HL-60 (cell line): ENCODE measurements at regions not wholly inside any gene's neighbourhood (a gene's known extent, or its start where the extent isn't known, plus 50 kb on each side); places are given as distances from the start of the nearest gene placed in this dataset.
A peak's percentile ranks its signal among the peaks of the same experiment; 100 is the strongest.

ENCODE experiments used
- DNase-seq, 2 experiments: peaks; one replicate each; pipeline ENCODE4 v3.0.0-alpha.2; 2010 to 2020; ENCODE audit warnings: low read depth in 1 of 2, low spot score in 1 of 2
- H3K27ac ChIP-seq: fragments of 250-450 bp; sonication (Bioruptor Pico); replicated peaks from 2 replicates; pipeline ENCODE4 v1.5.1; 2020; ENCODE audit warnings: mild to moderate bottlenecking, moderate library complexity
- H3K27me3 ChIP-seq: fragments of 250-450 bp; sonication (Bioruptor Pico); 2 replicates; pipeline ENCODE4 v1.5.1; 2021; ENCODE audit warnings: mild to moderate bottlenecking, moderate library complexity; ENCODE audit not compliant: insufficient read depth, poor library complexity, severe bottlenecking
- H3K4me3 ChIP-seq: replicated peaks from 2 replicates; pipeline ENCODE4 v1.5.1; 2011; ENCODE audit warnings: mild to moderate bottlenecking, control low read depth, low read length; ENCODE audit not compliant: insufficient read depth
- GABPA ChIP-seq: IDR thresholded peaks from 2 replicates; pipeline ENCODE4 v1.6.1; 2012; ENCODE audit warnings: low read depth
- POLR2AphosphoS5 ChIP-seq: IDR thresholded peaks from 2 replicates; pipeline ENCODE4 v1.6.1; 2012; ENCODE audit warnings: low read depth
- SPI1 ChIP-seq: IDR thresholded peaks from 2 replicates; pipeline ENCODE4 v1.6.1; 2012; ENCODE audit warnings: low read depth, mild to moderate bottlenecking, borderline replicate concordance
- TF ChIP-seq, protein P1 (sequence below): IDR thresholded peaks from one replicate; pipeline ENCODE4 v1.5.1; 2011; ENCODE audit warnings: low read length, control low read depth, inconsistent platforms; ENCODE audit not compliant: insufficient read depth
- TF ChIP-seq, protein P2 (sequence below): IDR thresholded peaks from 2 replicates; pipeline ENCODE4 v1.6.1; 2012; ENCODE audit warnings: low read depth; ENCODE audit not compliant: insufficient replicate concordance

DNA sequence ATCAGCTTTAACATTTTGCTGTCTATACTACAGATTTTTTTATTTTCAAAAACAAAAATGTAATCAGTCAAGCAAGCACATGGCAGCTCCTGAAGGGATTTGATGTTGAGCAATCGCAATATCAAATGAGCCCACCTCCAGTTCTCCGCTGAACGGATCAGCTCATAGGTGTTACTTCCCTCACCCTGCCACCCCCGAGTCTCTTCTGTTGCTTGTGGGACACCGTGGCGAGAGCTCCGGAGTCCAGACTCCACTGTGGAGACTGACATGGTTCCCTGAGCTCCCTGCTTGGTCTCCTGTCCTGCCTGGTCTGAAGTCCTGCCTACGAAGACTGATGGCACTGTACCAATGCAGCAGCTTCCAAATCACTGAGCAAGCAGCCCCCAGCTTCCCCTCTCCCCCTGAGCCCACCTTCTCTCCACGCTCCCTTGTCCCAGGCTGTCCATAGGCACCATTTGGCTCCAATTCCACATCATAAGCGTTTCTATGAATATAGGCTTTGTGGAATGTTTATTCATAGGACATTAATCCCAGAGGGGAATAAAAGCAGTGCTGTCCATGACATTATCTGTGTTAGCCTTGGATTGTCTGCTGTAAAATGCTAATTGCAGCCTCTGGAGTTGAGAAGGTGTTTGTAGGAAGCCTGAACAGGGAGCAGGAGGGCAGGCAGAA lies 162.2 kb downstream of the LY86 start:
- DNase-seq: no peak
- TF ChIP-seq GABPA: no peak
- no peak for TF ChIP-seq SPI1
- TF ChIP-seq, protein P1, sequence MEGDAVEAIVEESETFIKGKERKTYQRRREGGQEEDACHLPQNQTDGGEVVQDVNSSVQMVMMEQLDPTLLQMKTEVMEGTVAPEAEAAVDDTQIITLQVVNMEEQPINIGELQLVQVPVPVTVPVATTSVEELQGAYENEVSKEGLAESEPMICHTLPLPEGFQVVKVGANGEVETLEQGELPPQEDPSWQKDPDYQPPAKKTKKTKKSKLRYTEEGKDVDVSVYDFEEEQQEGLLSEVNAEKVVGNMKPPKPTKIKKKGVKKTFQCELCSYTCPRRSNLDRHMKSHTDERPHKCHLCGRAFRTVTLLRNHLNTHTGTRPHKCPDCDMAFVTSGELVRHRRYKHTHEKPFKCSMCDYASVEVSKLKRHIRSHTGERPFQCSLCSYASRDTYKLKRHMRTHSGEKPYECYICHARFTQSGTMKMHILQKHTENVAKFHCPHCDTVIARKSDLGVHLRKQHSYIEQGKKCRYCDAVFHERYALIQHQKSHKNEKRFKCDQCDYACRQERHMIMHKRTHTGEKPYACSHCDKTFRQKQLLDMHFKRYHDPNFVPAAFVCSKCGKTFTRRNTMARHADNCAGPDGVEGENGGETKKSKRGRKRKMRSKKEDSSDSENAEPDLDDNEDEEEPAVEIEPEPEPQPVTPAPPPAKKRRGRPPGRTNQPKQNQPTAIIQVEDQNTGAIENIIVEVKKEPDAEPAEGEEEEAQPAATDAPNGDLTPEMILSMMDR: no peak
- TF ChIP-seq POLR2AphosphoS5: no peak
- TF ChIP-seq, protein P2, sequence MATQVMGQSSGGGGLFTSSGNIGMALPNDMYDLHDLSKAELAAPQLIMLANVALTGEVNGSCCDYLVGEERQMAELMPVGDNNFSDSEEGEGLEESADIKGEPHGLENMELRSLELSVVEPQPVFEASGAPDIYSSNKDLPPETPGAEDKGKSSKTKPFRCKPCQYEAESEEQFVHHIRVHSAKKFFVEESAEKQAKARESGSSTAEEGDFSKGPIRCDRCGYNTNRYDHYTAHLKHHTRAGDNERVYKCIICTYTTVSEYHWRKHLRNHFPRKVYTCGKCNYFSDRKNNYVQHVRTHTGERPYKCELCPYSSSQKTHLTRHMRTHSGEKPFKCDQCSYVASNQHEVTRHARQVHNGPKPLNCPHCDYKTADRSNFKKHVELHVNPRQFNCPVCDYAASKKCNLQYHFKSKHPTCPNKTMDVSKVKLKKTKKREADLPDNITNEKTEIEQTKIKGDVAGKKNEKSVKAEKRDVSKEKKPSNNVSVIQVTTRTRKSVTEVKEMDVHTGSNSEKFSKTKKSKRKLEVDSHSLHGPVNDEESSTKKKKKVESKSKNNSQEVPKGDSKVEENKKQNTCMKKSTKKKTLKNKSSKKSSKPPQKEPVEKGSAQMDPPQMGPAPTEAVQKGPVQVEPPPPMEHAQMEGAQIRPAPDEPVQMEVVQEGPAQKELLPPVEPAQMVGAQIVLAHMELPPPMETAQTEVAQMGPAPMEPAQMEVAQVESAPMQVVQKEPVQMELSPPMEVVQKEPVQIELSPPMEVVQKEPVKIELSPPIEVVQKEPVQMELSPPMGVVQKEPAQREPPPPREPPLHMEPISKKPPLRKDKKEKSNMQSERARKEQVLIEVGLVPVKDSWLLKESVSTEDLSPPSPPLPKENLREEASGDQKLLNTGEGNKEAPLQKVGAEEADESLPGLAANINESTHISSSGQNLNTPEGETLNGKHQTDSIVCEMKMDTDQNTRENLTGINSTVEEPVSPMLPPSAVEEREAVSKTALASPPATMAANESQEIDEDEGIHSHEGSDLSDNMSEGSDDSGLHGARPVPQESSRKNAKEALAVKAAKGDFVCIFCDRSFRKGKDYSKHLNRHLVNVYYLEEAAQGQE: no peak
- Histone ChIP-seq H3K27ac (peak overlapping the region; percentile 86), H3K27me3 (no peaks in the 10 kb centered on the region), H3K4me3 (no peak overlapping the region)

DNA sequence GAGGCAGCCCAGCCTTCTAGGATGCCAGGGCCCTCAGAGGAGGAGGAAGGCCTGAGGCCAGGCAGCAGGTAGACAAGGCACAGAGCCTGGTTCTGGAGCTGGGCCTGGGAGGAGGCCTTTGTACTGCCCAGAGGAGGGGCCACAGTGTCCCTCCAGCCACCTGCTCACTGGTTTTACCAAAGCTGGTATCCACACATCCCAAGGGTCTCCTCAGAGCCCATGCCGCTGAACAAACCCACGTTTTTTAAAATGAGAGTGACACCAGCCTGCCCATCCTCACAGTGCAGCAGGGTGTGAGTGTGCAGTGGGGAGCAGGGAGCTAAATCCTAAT lies 162.7 kb downstream of the LY86 start:
- Histone ChIP-seq H3K4me3 (no peak overlapping the region), H3K27ac (peak overlapping the region; percentile 86), H3K27me3 (no peaks in the 10 kb centered on the region)
- no peak for DNase-seq
- TF ChIP-seq GABPA (no peak), SPI1 (no peak), POLR2AphosphoS5 (no peak)
- TF ChIP-seq, protein P1: no peak
- TF ChIP-seq, protein P2: no peak

DNA sequence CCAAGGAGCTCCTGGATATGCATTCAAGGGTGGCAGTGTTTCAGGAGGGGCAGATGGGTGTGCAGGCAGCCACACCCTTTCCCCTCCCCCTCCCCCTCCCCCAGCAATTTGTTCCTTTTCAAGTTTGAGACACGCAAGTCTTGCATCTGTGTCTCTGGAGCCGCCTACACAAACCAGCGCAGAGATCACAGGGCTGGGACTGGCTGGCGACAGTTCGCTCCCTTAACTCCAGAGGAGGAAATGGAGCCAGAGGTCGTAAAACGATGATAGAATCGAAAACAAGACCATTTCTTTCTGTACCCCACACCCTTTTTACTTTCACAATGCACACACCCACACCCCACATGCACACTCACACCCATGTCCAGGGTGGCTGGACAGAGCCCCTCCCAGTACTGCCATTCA lies 163.1 kb downstream of the LY86 start:
- peak in 1 of 2 experiments; percentile 83 for DNase-seq
- TF ChIP-seq GABPA: no peak
- TF ChIP-seq SPI1: peak; percentile 13; the same call in 1 of the 2 replicates
- H3K4me3 ChIP-seq: no peak overlapping the region
- H3K27me3 ChIP-seq: no peaks in the 10 kb centered on the region
- H3K27ac ChIP-seq: peak overlapping the region; percentile 86

DNA sequence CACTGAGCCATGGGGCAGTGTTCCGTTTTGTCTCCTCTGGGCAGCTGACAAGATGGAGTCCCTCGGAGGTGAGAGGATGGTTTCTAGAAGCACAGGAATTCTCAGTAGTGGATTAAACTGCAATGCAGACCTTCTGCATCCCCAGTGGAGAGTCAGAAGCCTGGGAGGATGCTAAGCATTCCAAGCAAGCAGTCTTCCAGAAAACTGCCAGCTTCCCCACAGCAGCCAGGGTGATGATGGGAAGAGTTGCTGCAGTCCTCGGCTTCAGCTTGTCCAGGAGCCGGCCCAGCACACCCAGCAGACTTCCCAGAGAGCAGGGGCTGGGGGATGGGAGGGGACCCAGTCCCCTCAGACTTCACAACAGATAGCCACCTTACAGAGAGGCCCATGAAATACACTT lies 163.6 kb downstream of the LY86 start:
- Histone ChIP-seq H3K27ac (peak overlapping the region; percentile 86), H3K27me3 (no peaks in the 10 kb centered on the region), H3K4me3 (no peak overlapping the region)
- no peak for TF ChIP-seq POLR2AphosphoS5
- no peak for TF ChIP-seq SPI1
- TF ChIP-seq, protein P2: no peak
- no peak for TF ChIP-seq GABPA
- TF ChIP-seq, protein P1: no peak
- no peak for DNase-seq
